ENCODE measurements at regions not wholly inside any gene's neighbourhood (a gene's known extent, or its start where the extent isn't known, plus 50 kb on each side); places are given as distances from the start of the nearest gene placed in this dataset.

DNA sequence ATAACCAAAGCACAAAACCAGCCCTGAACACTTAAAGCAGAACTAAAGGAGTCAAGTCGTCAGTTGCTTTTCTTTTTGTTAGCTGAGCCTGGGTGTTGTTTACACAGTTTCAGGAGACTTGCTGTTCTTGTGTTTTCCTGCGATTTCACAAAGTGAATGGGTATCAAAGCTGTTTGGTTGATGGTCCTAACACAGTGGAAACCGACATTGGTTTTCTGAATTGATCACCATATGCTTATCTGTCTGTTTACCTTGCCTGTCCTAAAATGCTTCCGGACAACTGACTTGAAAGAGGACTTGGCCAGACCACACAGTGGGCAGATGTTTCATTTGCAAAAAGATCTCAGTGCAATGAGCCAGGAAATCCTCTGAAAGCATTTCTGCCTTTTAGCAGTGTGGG is 676.4 kb downstream of the PRELID2 start:
- no peaks in the 10 kb centered on the region for H3K27me3 ChIP-seq
- no peaks in the 10 kb centered on the region for H3K36me3 ChIP-seq
- no peaks in the 10 kb centered on the region for H3K9me3 ChIP-seq (ENCODE audit: low read depth)
- TF ChIP-seq, protein P1, sequence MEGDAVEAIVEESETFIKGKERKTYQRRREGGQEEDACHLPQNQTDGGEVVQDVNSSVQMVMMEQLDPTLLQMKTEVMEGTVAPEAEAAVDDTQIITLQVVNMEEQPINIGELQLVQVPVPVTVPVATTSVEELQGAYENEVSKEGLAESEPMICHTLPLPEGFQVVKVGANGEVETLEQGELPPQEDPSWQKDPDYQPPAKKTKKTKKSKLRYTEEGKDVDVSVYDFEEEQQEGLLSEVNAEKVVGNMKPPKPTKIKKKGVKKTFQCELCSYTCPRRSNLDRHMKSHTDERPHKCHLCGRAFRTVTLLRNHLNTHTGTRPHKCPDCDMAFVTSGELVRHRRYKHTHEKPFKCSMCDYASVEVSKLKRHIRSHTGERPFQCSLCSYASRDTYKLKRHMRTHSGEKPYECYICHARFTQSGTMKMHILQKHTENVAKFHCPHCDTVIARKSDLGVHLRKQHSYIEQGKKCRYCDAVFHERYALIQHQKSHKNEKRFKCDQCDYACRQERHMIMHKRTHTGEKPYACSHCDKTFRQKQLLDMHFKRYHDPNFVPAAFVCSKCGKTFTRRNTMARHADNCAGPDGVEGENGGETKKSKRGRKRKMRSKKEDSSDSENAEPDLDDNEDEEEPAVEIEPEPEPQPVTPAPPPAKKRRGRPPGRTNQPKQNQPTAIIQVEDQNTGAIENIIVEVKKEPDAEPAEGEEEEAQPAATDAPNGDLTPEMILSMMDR (IDR thresholded peaks at IDR 0.05; ENCODE audit: low read depth, low read length) = no peak
- H3K4me1 ChIP-seq (ENCODE audit: low read depth) = no peaks in the 10 kb centered on the region
- H3K27ac ChIP-seq = no peak overlapping the region
- no peak overlapping the region for H3K4me3 ChIP-seq
- no peak for DNase-seq (ENCODE audit: low read depth in 1 of 2, low spot score in 1 of 2)

DNA sequence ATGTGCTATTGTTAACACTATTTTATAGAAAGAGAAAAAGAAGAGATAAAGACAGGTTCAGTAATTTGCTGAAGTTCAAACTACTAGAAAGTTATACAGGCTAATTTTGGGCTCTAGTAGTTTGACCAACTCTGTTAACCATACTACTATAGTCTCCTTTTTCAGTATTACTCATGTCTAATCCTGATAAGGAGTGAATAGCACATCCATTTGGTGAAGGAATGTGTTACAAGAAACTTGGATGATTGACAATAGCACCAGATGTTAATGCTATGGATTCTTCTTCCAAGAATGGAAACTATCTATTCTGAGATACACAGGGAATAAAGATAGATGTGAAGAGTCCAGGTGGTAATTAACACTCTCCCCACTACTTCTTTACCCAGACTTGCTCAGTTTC is 677.3 kb downstream of the PRELID2 start:
- no peaks in the 10 kb centered on the region for H3K9me3 ChIP-seq (ENCODE audit: low read depth)
- peak in 1 of 2 donors; percentile 11 for DNase-seq (ENCODE audit: low read depth in 1 of 2, low spot score in 1 of 2)
- H3K36me3 ChIP-seq = no peaks in the 10 kb centered on the region
- H3K27ac ChIP-seq = no peak overlapping the region
- no peaks in the 10 kb centered on the region for H3K27me3 ChIP-seq
- TF ChIP-seq, protein P1 (IDR thresholded peaks at IDR 0.05; ENCODE audit: low read depth, low read length) = no peak
- no peaks in the 10 kb centered on the region for H3K4me1 ChIP-seq (ENCODE audit: low read depth)
- no peak overlapping the region for H3K4me3 ChIP-seq

DNA sequence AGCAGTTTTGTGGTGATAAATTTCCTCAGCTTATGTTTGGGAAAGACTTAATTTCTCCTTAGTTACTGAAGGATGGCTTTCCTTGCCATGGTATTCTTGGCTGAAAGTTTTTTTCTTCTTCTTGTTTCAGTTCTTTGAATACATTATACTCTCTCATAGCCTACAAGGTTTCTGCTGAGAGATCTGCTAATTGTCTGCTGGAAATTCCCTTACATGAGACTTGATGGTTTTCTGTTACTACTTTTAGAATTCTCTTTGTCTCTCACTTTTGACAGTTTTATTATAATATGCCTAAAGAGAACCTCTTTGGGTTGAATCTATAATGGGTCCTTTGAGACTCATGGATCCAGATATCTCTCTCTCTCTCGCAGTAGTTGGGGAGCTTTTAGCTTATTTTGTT is 693.6 kb downstream of the PRELID2 start:
- DNase-seq (ENCODE audit: low read depth in 1 of 2, low spot score in 1 of 2) = no peak
- Histone ChIP-seq H3K27ac (no peak overlapping the region), H3K4me3 (no peak overlapping the region), H3K27me3 (no peaks in the 10 kb centered on the region), H3K4me1 (ENCODE audit: low read depth) (no peaks in the 10 kb centered on the region), H3K36me3 (no peaks in the 10 kb centered on the region), H3K9me3 (ENCODE audit: low read depth) (no peaks in the 10 kb centered on the region)
- TF ChIP-seq, protein P1 (IDR thresholded peaks at IDR 0.05; ENCODE audit: low read depth, low read length) = no peak

DNA sequence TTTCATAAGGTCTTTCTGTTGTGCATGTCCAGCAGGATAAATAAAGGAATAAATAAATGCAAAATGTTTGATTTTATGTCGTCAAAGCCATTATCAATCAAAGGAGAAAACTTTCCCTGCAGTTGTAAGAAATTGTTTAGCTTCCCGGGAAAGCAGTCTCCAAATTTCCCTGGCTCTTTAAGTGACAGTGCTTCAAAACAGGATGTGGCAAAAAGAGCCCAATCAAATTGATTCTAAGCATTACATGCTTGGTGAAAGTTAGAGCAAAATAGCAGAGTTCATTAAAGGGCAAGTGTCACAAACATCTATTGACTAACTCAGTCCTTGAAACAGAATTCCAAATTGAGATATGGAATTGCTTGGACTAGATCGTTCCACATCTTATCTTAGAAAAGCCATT is 704.1 kb downstream of the PRELID2 start:
- Histone ChIP-seq H3K27me3 (no peaks in the 10 kb centered on the region), H3K27ac (no peak overlapping the region), H3K36me3 (no peaks in the 10 kb centered on the region), H3K4me3 (no peak overlapping the region), H3K9me3 (ENCODE audit: low read depth) (no peaks in the 10 kb centered on the region), H3K4me1 (ENCODE audit: low read depth) (peaks cover 7% of the 10 kb centered on the region)
- peak; percentile 0 to 2 for DNase-seq (ENCODE audit: low read depth in 1 of 2, low spot score in 1 of 2)
- TF ChIP-seq, protein P1 (IDR thresholded peaks at IDR 0.05; ENCODE audit: low read depth, low read length) = no peak

DNA sequence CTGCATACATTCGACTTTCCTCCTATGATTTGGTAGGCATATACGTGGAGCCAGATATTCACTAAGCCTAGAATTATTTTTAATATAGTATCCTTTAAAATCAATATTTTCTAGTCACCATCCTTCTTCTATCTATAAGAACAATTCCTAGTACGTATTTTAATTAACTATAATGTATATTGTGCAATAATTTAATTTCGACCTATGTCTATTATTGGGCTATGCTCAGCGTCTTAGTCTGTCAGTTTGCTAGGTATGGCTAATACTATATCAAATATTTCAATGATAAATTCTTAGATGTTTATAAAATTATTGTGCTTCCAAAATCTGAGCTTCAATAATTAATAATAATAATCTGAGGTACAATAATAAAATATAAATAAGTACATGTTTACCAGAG is 705.3 kb downstream of the PRELID2 start:
- Histone ChIP-seq H3K4me3 (no peak overlapping the region), H3K27me3 (no peaks in the 10 kb centered on the region)

More for the DNA sequence above, 705.3 kb downstream of the PRELID2 start:
- H3K9me3 ChIP-seq (ENCODE audit: low read depth) = no peaks in the 10 kb centered on the region
- peaks cover 7% of the 10 kb centered on the region for H3K4me1 ChIP-seq (ENCODE audit: low read depth)
- no peak overlapping the region for H3K27ac ChIP-seq
- H3K36me3 ChIP-seq = no peaks in the 10 kb centered on the region
- TF ChIP-seq, protein P1 (IDR thresholded peaks at IDR 0.05; ENCODE audit: low read depth, low read length) = no peak
- no peak for DNase-seq (ENCODE audit: low read depth in 1 of 2, low spot score in 1 of 2)

Measured in cardiac muscle cell (in vitro differentiated cells and primary cell).